GM12878 (cell line): ENCODE measurements at regions not wholly inside any gene's neighbourhood (a gene's known extent, or its start where the extent isn't known, plus 50 kb on each side); places are given as distances from the start of the nearest gene placed in this dataset.

Experiments used
- CBX5 ChIP-seq: sonication (generic); IDR thresholded peaks from 2 replicates; pipeline ENCODE4 v1.6.1; 2016; ENCODE audit warnings: low read depth, moderate library complexity, mild to moderate bottlenecking, inconsistent platforms
- FOXK2 ChIP-seq: fragments of 450-650 bp; IDR thresholded peaks from 2 replicates; pipeline ENCODE4 v1.6.1; 2017; ENCODE audit warnings: mild to moderate bottlenecking, moderate library complexity
- HDGF ChIP-seq: fragments of 450-650 bp; IDR thresholded peaks from 2 replicates; pipeline ENCODE4 v1.6.1; 2016; ENCODE audit warnings: antibody characterized with exemption
- MTA2 ChIP-seq: fragments of 450-650 bp; IDR thresholded peaks from 2 replicates; pipeline ENCODE4 v1.6.1; 2016; ENCODE audit warnings: low read depth, mild to moderate bottlenecking, moderate library complexity
- POLR2AphosphoS5 ChIP-seq: IDR thresholded peaks from 2 replicates; pipeline ENCODE4 v1.6.1; 2011; ENCODE audit warnings: mild to moderate bottlenecking, low read length, inconsistent platforms
- SREBF2 ChIP-seq: IDR thresholded peaks from 2 replicates; pipeline ENCODE4 v1.6.1; 2012; ENCODE audit warnings: mild to moderate bottlenecking, low read length
- TCF7 ChIP-seq: IDR thresholded peaks from 2 replicates; pipeline ENCODE4 v1.6.1; 2014; ENCODE audit warnings: antibody characterized with exemption, borderline replicate concordance
- ZNF24 ChIP-seq: fragments of 450-650 bp; IDR thresholded peaks from 2 replicates; pipeline ENCODE4 v1.6.1; 2017; ENCODE audit warnings: antibody characterized with exemption, mild to moderate bottlenecking
- TF ChIP-seq, protein P1 (sequence below): IDR thresholded peaks from 2 replicates; pipeline ENCODE4 v1.6.1; 2012; ENCODE audit warnings: mild to moderate bottlenecking, low read depth, low read length
- TF ChIP-seq, protein P2 (sequence below): IDR thresholded peaks from 2 replicates; pipeline ENCODE4 v1.6.1; 2011; ENCODE audit warnings: low read depth, low read length, improper control_type of control experiment, borderline replicate concordance
- TF ChIP-seq, protein P3 (sequence below), 3 experiments: IDR thresholded peaks in 2 of 3; conservative IDR thresholded peaks in 1 of 3; 2 replicates each; pipeline ENCODE4 v1.5.1; 2011; ENCODE audit warnings: low read depth in 3 of 3, low read length in 3 of 3, mild to moderate bottlenecking in 3 of 3, control low read depth in 2 of 3, moderate library complexity in 2 of 3, inconsistent platforms in 1 of 3, mixed read lengths in 1 of 3; ENCODE audit not compliant: control insufficient read depth in 2 of 3, insufficient read depth in 1 of 3; ENCODE audit errors: extremely low read depth in 1 of 3

DNA sequence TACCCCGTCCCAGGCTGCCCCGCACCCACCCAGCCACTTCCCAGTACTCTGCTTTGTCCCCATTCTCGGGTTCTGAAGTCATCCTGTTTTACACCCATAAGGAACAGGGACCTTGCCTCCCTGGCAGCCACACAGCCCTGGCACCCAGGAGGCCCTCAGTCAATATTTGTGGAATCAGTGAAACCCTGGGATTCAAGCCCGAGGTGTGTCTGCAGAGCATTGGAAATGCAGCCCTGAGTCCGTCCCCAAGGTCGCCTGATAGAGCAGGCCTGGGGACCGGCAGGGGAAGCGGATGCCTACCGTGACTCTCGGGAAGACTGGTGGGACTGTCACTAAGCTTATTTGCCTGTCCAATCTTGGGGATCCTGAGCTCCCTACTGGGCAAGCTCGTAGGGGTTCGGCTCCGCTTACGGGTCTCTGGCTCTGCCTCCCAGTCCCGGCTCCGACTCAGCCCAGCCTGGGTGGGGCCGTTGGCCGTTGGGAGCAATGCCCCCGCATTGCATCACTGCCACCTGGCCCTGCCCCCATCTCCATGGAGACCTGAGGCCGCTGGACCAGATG is 64.4 kb upstream of the TAMM41 start:
- TF ChIP-seq, protein P1, sequence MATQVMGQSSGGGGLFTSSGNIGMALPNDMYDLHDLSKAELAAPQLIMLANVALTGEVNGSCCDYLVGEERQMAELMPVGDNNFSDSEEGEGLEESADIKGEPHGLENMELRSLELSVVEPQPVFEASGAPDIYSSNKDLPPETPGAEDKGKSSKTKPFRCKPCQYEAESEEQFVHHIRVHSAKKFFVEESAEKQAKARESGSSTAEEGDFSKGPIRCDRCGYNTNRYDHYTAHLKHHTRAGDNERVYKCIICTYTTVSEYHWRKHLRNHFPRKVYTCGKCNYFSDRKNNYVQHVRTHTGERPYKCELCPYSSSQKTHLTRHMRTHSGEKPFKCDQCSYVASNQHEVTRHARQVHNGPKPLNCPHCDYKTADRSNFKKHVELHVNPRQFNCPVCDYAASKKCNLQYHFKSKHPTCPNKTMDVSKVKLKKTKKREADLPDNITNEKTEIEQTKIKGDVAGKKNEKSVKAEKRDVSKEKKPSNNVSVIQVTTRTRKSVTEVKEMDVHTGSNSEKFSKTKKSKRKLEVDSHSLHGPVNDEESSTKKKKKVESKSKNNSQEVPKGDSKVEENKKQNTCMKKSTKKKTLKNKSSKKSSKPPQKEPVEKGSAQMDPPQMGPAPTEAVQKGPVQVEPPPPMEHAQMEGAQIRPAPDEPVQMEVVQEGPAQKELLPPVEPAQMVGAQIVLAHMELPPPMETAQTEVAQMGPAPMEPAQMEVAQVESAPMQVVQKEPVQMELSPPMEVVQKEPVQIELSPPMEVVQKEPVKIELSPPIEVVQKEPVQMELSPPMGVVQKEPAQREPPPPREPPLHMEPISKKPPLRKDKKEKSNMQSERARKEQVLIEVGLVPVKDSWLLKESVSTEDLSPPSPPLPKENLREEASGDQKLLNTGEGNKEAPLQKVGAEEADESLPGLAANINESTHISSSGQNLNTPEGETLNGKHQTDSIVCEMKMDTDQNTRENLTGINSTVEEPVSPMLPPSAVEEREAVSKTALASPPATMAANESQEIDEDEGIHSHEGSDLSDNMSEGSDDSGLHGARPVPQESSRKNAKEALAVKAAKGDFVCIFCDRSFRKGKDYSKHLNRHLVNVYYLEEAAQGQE = no peak
- TF ChIP-seq POLR2AphosphoS5 (no peak), SREBF2 (no peak), HDGF (no peak), ZNF24 (no peak), MTA2 (no peak), TCF7 (no peak), CBX5 (no peak), FOXK2 (no peak)
- TF ChIP-seq, protein P2, sequence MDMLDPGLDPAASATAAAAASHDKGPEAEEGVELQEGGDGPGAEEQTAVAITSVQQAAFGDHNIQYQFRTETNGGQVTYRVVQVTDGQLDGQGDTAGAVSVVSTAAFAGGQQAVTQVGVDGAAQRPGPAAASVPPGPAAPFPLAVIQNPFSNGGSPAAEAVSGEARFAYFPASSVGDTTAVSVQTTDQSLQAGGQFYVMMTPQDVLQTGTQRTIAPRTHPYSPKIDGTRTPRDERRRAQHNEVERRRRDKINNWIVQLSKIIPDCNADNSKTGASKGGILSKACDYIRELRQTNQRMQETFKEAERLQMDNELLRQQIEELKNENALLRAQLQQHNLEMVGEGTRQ = no peak
- TF ChIP-seq, protein P3, sequence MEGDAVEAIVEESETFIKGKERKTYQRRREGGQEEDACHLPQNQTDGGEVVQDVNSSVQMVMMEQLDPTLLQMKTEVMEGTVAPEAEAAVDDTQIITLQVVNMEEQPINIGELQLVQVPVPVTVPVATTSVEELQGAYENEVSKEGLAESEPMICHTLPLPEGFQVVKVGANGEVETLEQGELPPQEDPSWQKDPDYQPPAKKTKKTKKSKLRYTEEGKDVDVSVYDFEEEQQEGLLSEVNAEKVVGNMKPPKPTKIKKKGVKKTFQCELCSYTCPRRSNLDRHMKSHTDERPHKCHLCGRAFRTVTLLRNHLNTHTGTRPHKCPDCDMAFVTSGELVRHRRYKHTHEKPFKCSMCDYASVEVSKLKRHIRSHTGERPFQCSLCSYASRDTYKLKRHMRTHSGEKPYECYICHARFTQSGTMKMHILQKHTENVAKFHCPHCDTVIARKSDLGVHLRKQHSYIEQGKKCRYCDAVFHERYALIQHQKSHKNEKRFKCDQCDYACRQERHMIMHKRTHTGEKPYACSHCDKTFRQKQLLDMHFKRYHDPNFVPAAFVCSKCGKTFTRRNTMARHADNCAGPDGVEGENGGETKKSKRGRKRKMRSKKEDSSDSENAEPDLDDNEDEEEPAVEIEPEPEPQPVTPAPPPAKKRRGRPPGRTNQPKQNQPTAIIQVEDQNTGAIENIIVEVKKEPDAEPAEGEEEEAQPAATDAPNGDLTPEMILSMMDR (IDR thresholded peaks at IDR 0.05 in 2 of 3, conservative IDR thresholded peaks at IDR 0.05 in 1 of 3; ENCODE audit: control insufficient read depth in 2 of 3, extremely low read depth in 1 of 3, insufficient read depth in 1 of 3, low read depth in 3 of 3, low read length in 3 of 3) = no peak
